ENCODE measurements at regions not wholly inside any gene's neighbourhood (a gene's known extent, or its start where the extent isn't known, plus 50 kb on each side); places are given as distances from the start of the nearest gene placed in this dataset.

GRCh38 chr10:35792291-35792690, 150.2 kb upstream of the FZD8 start:
- Histone ChIP-seq H3K4me3 (replicated peaks in 1 of 3; ENCODE audit: low read depth in 2 of 3, low read length in 3 of 3) (no peak overlapping the region), H3K4me1 (ENCODE audit: control insufficient read depth in 1 of 2, insufficient read depth in 2 of 2, low read length in 2 of 2) (no peaks in the 10 kb centered on the region), H3K36me3 (replicated peaks in 1 of 2; ENCODE audit: control insufficient read depth in 1 of 2, insufficient read depth in 2 of 2, low read length in 2 of 2) (no peaks in the 10 kb centered on the region), H2AFZ (ENCODE audit: insufficient read depth, low read depth, low read length, poor library complexity, severe bottlenecking) (no peak overlapping the region), H4K20me1 (ENCODE audit: insufficient read depth, low read length) (no peaks in the 10 kb centered on the region), H3K4me2 (replicated peaks; ENCODE audit: extremely low read depth, low read length, poor library complexity, severe bottlenecking) (no peak overlapping the region), H3K27me3 (ENCODE audit: control insufficient read depth in 2 of 2, insufficient read depth in 2 of 2, low read length in 2 of 2) (no peaks in the 10 kb centered on the region), H3K79me2 (ENCODE audit: insufficient read depth, low read length) (no peaks in the 10 kb centered on the region), H3K9ac (ENCODE audit: insufficient read depth, low read length, poor library complexity, severe bottlenecking) (no peak overlapping the region), H3K9me3 (replicated peaks in 1 of 2; ENCODE audit: control insufficient read depth in 1 of 2, insufficient read depth in 1 of 2, low read length in 2 of 2) (no peaks in the 10 kb centered on the region), H3K27ac (ENCODE audit: low read depth in 1 of 2, low read length in 2 of 2) (no peak overlapping the region)
- intact Hi-C loops (cut with micrococcal nuclease), result no loop called here
- no peaks in the 10 kb centered on the region for H3K36me3 Mint-ChIP-seq
- H3K4me1 Mint-ChIP-seq, result no peaks in the 10 kb centered on the region
- TF ChIP-seq, protein P1, sequence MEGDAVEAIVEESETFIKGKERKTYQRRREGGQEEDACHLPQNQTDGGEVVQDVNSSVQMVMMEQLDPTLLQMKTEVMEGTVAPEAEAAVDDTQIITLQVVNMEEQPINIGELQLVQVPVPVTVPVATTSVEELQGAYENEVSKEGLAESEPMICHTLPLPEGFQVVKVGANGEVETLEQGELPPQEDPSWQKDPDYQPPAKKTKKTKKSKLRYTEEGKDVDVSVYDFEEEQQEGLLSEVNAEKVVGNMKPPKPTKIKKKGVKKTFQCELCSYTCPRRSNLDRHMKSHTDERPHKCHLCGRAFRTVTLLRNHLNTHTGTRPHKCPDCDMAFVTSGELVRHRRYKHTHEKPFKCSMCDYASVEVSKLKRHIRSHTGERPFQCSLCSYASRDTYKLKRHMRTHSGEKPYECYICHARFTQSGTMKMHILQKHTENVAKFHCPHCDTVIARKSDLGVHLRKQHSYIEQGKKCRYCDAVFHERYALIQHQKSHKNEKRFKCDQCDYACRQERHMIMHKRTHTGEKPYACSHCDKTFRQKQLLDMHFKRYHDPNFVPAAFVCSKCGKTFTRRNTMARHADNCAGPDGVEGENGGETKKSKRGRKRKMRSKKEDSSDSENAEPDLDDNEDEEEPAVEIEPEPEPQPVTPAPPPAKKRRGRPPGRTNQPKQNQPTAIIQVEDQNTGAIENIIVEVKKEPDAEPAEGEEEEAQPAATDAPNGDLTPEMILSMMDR (IDR thresholded peaks at IDR 0.05), result no peak
- no peak overlapping the region for H3K4me3 Mint-ChIP-seq
- no peak for DNase-seq
- peaks cover 0 to 7% (median 1%) of the 10 kb centered on the region in 3 donors for H3K27me3 Mint-ChIP-seq (ENCODE audit: low read depth in 3 of 3)
- no peak overlapping the region for H3K27ac Mint-ChIP-seq
- H3K9me3 Mint-ChIP-seq, result peaks cover 0 to 9% (median 4%) of the 10 kb centered on the region in 7 donors
- WGBS (ENCODE audit: insufficient coverage), result 93% methylated on average over 3 of the region's 7 CpGs

GRCh38 chr10:35789996-35790395, 147.9 kb upstream of the FZD8 start:
- no peaks in the 10 kb centered on the region for H3K27me3 ChIP-seq (ENCODE audit: control insufficient read depth in 2 of 2, insufficient read depth in 2 of 2, low read length in 2 of 2)
- DNase-seq, result no peak
- H4K20me1 ChIP-seq (ENCODE audit: insufficient read depth, low read length), result no peaks in the 10 kb centered on the region
- H3K4me1 ChIP-seq (ENCODE audit: control insufficient read depth in 1 of 2, insufficient read depth in 2 of 2, low read length in 2 of 2), result no peaks in the 10 kb centered on the region
- TF ChIP-seq, protein P1 (IDR thresholded peaks at IDR 0.05), result no peak
- H3K4me3 ChIP-seq (replicated peaks in 1 of 3; ENCODE audit: low read depth in 2 of 3, low read length in 3 of 3), result no peak overlapping the region
- H3K36me3 Mint-ChIP-seq, result no peaks in the 10 kb centered on the region
- peaks cover 1 to 5% (median 1%) of the 10 kb centered on the region in 3 donors for H3K27me3 Mint-ChIP-seq (ENCODE audit: low read depth in 3 of 3)
- intact Hi-C loops (cut with micrococcal nuclease), result no loop called here
- H2AFZ ChIP-seq (ENCODE audit: insufficient read depth, low read depth, low read length, poor library complexity, severe bottlenecking), result no peak overlapping the region
- H3K27ac ChIP-seq (ENCODE audit: low read depth in 1 of 2, low read length in 2 of 2), result no peak overlapping the region
- H3K79me2 ChIP-seq (ENCODE audit: insufficient read depth, low read length), result no peaks in the 10 kb centered on the region
- H3K9me3 ChIP-seq (replicated peaks in 1 of 2; ENCODE audit: control insufficient read depth in 1 of 2, insufficient read depth in 1 of 2, low read length in 2 of 2), result peaks cover 0 to 8% of the 10 kb centered on the region in 2 donors
- no peak overlapping the region for H3K27ac Mint-ChIP-seq
- H3K4me1 Mint-ChIP-seq, result no peaks in the 10 kb centered on the region
- H3K4me3 Mint-ChIP-seq, result no peak overlapping the region
- peaks cover 3 to 13% (median 8%) of the 10 kb centered on the region in 7 donors for H3K9me3 Mint-ChIP-seq
- H3K4me2 ChIP-seq (replicated peaks; ENCODE audit: extremely low read depth, low read length, poor library complexity, severe bottlenecking), result no peak overlapping the region
- WGBS (ENCODE audit: insufficient coverage), result 100% methylated on average over 3 of the region's 7 CpGs
- no peaks in the 10 kb centered on the region for H3K36me3 ChIP-seq (replicated peaks in 1 of 2; ENCODE audit: control insufficient read depth in 1 of 2, insufficient read depth in 2 of 2, low read length in 2 of 2)
- H3K9ac ChIP-seq (ENCODE audit: insufficient read depth, low read length, poor library complexity, severe bottlenecking), result no peak overlapping the region
